ENCODE measurements at regions not wholly inside any gene's neighbourhood (a gene's known extent, or its start where the extent isn't known, plus 50 kb on each side); places are given as distances from the start of the nearest gene placed in this dataset.
"Not testable (repeated sequence)": the region's sequence is repeated elsewhere in the genome, so short reads cannot be mapped to it uniquely, and the experiment has no call there.

DNA sequence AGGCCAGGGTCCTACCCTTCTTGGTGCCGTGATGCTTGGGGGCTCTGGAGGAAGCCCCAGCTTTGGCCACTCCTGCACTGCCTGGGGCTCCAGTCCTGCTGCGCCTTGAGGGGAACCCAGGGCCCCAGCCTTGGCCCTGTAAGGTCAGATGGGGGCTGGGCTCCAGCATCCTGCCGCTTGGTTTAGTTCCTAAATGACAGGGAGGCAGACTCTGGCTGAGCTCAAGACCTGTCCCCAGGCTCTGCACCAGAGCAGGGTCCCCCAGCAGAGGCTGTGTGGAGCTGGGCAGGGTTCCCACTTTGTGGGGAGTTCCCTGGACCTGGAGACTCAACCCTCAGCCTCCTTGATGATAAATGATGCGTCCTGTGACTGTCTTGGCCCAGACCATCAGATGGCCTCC, 395.4 kb downstream of the TMEM121 start:
- TF ChIP-seq, protein P1, sequence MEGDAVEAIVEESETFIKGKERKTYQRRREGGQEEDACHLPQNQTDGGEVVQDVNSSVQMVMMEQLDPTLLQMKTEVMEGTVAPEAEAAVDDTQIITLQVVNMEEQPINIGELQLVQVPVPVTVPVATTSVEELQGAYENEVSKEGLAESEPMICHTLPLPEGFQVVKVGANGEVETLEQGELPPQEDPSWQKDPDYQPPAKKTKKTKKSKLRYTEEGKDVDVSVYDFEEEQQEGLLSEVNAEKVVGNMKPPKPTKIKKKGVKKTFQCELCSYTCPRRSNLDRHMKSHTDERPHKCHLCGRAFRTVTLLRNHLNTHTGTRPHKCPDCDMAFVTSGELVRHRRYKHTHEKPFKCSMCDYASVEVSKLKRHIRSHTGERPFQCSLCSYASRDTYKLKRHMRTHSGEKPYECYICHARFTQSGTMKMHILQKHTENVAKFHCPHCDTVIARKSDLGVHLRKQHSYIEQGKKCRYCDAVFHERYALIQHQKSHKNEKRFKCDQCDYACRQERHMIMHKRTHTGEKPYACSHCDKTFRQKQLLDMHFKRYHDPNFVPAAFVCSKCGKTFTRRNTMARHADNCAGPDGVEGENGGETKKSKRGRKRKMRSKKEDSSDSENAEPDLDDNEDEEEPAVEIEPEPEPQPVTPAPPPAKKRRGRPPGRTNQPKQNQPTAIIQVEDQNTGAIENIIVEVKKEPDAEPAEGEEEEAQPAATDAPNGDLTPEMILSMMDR (IDR thresholded peaks at IDR 0.05): not testable (repeated sequence)
- not testable (repeated sequence) for TF ChIP-seq POLR2A (IDR thresholded peaks at IDR 0.05)

Data from body of pancreas (tissue), 4 donors.